ENCODE measurements at regions not wholly inside any gene's neighbourhood (a gene's known extent, or its start where the extent isn't known, plus 50 kb on each side); places are given as distances from the start of the nearest gene placed in this dataset.

GRCh38 chr17:36879624-36880131, 57.6 kb upstream of the LHX1 start:
- TF ChIP-seq CTCF (IDR thresholded peaks at IDR 0.05) (no peak), POLR2A (IDR thresholded peaks at IDR 0.05) (no peak)

Measured in suprapubic skin (tissue), 3 donors.